Trophoblast cell (in vitro differentiated cells and primary cell): ENCODE measurements at regions not wholly inside any gene's neighbourhood (a gene's known extent, or its start where the extent isn't known, plus 50 kb on each side); places are given as distances from the start of the nearest gene placed in this dataset.

ENCODE experiments used
- DNase-seq, 2 donors: peaks; one replicate each; pipeline ENCODE4 v3.0.0-alpha.2; 2016
- H2AFZ ChIP-seq: 2 replicates; pipeline ENCODE4 v1.6.1; 2013; ENCODE audit warnings: low read length, moderate library complexity, mild to moderate bottlenecking; ENCODE audit not compliant: insufficient read depth, poor library complexity
- H2AK5ac ChIP-seq: 2 replicates; pipeline ENCODE4 v1.6.1; 2013; ENCODE audit warnings: mild to moderate bottlenecking, low read length
- H2BK120ac ChIP-seq: 2 replicates; pipeline ENCODE4 v1.6.1; 2013; ENCODE audit warnings: low read length, mild to moderate bottlenecking, moderate library complexity; ENCODE audit not compliant: insufficient read depth, poor library complexity
- H2BK12ac ChIP-seq: 2 replicates; pipeline ENCODE4 v1.6.1; 2013; ENCODE audit warnings: mild to moderate bottlenecking, low read length, moderate library complexity
- H2BK5ac ChIP-seq: 2 replicates; pipeline ENCODE4 v1.6.1; 2013; ENCODE audit warnings: low read length, low read depth, moderate library complexity, mild to moderate bottlenecking; ENCODE audit not compliant: poor library complexity
- H3K14ac ChIP-seq: 2 replicates; pipeline ENCODE4 v1.6.1; 2013; ENCODE audit warnings: mild to moderate bottlenecking, low read length
- H3K18ac ChIP-seq: 2 replicates; pipeline ENCODE4 v1.6.1; 2013; ENCODE audit warnings: mild to moderate bottlenecking, low read length
- H3K23ac ChIP-seq: 2 replicates; pipeline ENCODE4 v1.6.1; 2013; ENCODE audit warnings: low read length
- H3K27ac ChIP-seq: 2 replicates; pipeline ENCODE4 v1.5.1; 2013; ENCODE audit warnings: low read depth, mild to moderate bottlenecking, inconsistent platforms, low read length, moderate library complexity
- H3K27me3 ChIP-seq: 2 replicates; pipeline ENCODE4 v1.6.1; 2013; ENCODE audit warnings: inconsistent platforms, mild to moderate bottlenecking, low read length, moderate library complexity; ENCODE audit not compliant: insufficient read depth
- H3K36me3 ChIP-seq, 2 experiments: 1 replicate in 1 of 2; 2 replicates in 1 of 2; pipeline ENCODE4 v1.6.1; 2013; ENCODE audit warnings: low read length in 2 of 2, mild to moderate bottlenecking in 2 of 2, moderate library complexity in 1 of 2; ENCODE audit not compliant: insufficient read depth in 2 of 2, control insufficient read depth in 1 of 2
- H3K4ac ChIP-seq: 2 replicates; pipeline ENCODE4 v1.6.1; 2013; ENCODE audit warnings: low read depth, mild to moderate bottlenecking, low read length, moderate library complexity
- H3K4me1 ChIP-seq, 2 experiments: 1 replicate in 1 of 2; 2 replicates in 1 of 2; pipeline ENCODE4 v1.6.1; 2013; ENCODE audit warnings: low read length in 2 of 2, mild to moderate bottlenecking in 2 of 2, moderate library complexity in 1 of 2; ENCODE audit not compliant: insufficient read depth in 2 of 2, control insufficient read depth in 1 of 2
- H3K4me2 ChIP-seq: 2 replicates; pipeline ENCODE4 v1.6.1; 2013; ENCODE audit warnings: inconsistent platforms, mild to moderate bottlenecking, low read length, moderate library complexity
- H3K4me3 ChIP-seq: 2 replicates; pipeline ENCODE4 v1.5.1; 2013; ENCODE audit warnings: mild to moderate bottlenecking, low read depth, low read length, inconsistent platforms
- H3K79me1 ChIP-seq: one replicate; pipeline ENCODE4 v1.6.1; 2013; ENCODE audit warnings: low read length
- H3K79me2 ChIP-seq: 2 replicates; pipeline ENCODE4 v1.6.1; 2013; ENCODE audit warnings: low read length, mild to moderate bottlenecking; ENCODE audit not compliant: control insufficient read depth, insufficient read depth, poor library complexity
- H3K9ac ChIP-seq: 2 replicates; pipeline ENCODE4 v1.6.1; 2013; ENCODE audit warnings: mild to moderate bottlenecking, low read length
- H3K9me3 ChIP-seq: 2 replicates; pipeline ENCODE4 v1.6.1; 2013; ENCODE audit warnings: low read depth, mild to moderate bottlenecking, control low read depth, inconsistent platforms, low read length; ENCODE audit not compliant: insufficient read depth
- H4K12ac ChIP-seq: 2 replicates; pipeline ENCODE4 v1.6.1; 2013; ENCODE audit warnings: low read depth, mild to moderate bottlenecking, low read length, moderate library complexity
- H4K8ac ChIP-seq: 2 replicates; pipeline ENCODE4 v1.6.1; 2013; ENCODE audit warnings: low read depth, mild to moderate bottlenecking, low read length, moderate library complexity
- H4K91ac ChIP-seq: one replicate; pipeline ENCODE4 v1.6.1; 2013; ENCODE audit warnings: low read depth, mild to moderate bottlenecking, low read length, moderate library complexity
- WGBS: extraction: QIAGEN DNeasy Blood & Tissue Kit; methylation state at CpG from one replicate; pipeline ENCODE4 v1.1.7; 2013; ENCODE audit warnings: missing lambda C conversion rate; ENCODE audit not compliant: insufficient read length, insufficient coverage; ENCODE audit errors: extremely low coverage; 5-methylcytosine and 5-hydroxymethylcytosine counted together

- no peak overlapping the region for H2AK5ac ChIP-seq
- no peak overlapping the region for H3K27ac ChIP-seq
- peak overlapping the region; percentile 15 for H3K4me3 ChIP-seq
- H2BK12ac ChIP-seq: no peak overlapping the region
- no CpG with 5 or more reads among the region's 16 CpGs for WGBS
- no peak overlapping the region for H3K23ac ChIP-seq
- H3K18ac ChIP-seq: no peak overlapping the region
- H3K36me3 ChIP-seq: no peaks in the 10 kb centered on the region
- H4K12ac ChIP-seq: no peak overlapping the region
- no peaks in the 10 kb centered on the region for H3K27me3 ChIP-seq
- no peak overlapping the region for H4K8ac ChIP-seq
- peak; percentile 96 to 98 for DNase-seq
- no peak overlapping the region for H3K9ac ChIP-seq
- H2AFZ ChIP-seq: no peak overlapping the region
- peaks cover 2 to 12% of the 10 kb centered on the region in 2 experiments for H3K4me1 ChIP-seq
- no peak overlapping the region for H2BK5ac ChIP-seq
- no peak overlapping the region for H4K91ac ChIP-seq
- no peak overlapping the region for H3K14ac ChIP-seq
- H2BK120ac ChIP-seq: no peak overlapping the region
- peaks cover 6% of the 10 kb centered on the region for H3K79me1 ChIP-seq
- no peaks in the 10 kb centered on the region for H3K79me2 ChIP-seq
- H3K4ac ChIP-seq: no peak overlapping the region
- peaks cover 3% of the 10 kb centered on the region for H3K9me3 ChIP-seq
- no peak overlapping the region for H3K4me2 ChIP-seq
Observed at GRCh38 chr11:69413015-69413801, 68.3 kb upstream of the LINC01488 start.

- Histone ChIP-seq H3K18ac (no peak overlapping the region), H3K36me3 (no peaks in the 10 kb centered on the region), H3K4me3 (no peak overlapping the region), H3K4me1 (peaks cover 2 to 12% of the 10 kb centered on the region in 2 experiments), H3K9me3 (peaks cover 3% of the 10 kb centered on the region), H4K91ac (no peak overlapping the region), H3K27me3 (no peaks in the 10 kb centered on the region), H3K79me1 (peaks cover 7% of the 10 kb centered on the region), H4K12ac (no peak overlapping the region), H4K8ac (no peak overlapping the region), H3K9ac (no peak overlapping the region), H2AK5ac (no peak overlapping the region), H3K4me2 (no peak overlapping the region), H2AFZ (no peak overlapping the region), H2BK5ac (no peak overlapping the region), H3K27ac (no peak overlapping the region), H2BK12ac (no peak overlapping the region), H2BK120ac (no peak overlapping the region), H3K14ac (no peak overlapping the region), H3K79me2 (no peaks in the 10 kb centered on the region), H3K4ac (no peak overlapping the region), H3K23ac (no peak overlapping the region)
- no CpG with 5 or more reads among the region's 4 CpGs for WGBS
- DNase-seq: no peak
Observed at GRCh38 chr11:69413993-69414392, 67.5 kb upstream of the LINC01488 start.

GRCh38 chr11:69414773-69415187 is 66.7 kb upstream of the LINC01488 start:
- Histone ChIP-seq H3K79me2 (no peaks in the 10 kb centered on the region), H4K8ac (no peak overlapping the region)

GRCh38 chr11:69415411-69416142 is 65.9 kb upstream of the LINC01488 start:
- peaks cover 18% of the 10 kb centered on the region for H3K79me1 ChIP-seq
- H2BK120ac ChIP-seq: peak overlapping the region; percentile 40
- H4K91ac ChIP-seq: no peak overlapping the region
- peak overlapping the region; percentile 58 for H2AK5ac ChIP-seq
- H2AFZ ChIP-seq: no peak overlapping the region
- no peak overlapping the region for H3K4me3 ChIP-seq
- no peak overlapping the region for H4K12ac ChIP-seq
- H3K4ac ChIP-seq: no peak overlapping the region
- H3K9ac ChIP-seq: no peak overlapping the region
- H3K23ac ChIP-seq: no peak overlapping the region
- no peak overlapping the region for H4K8ac ChIP-seq
- DNase-seq: no peak
- no peak overlapping the region for H2BK5ac ChIP-seq
- no peaks in the 10 kb centered on the region for H3K27me3 ChIP-seq
- no peak overlapping the region for H3K14ac ChIP-seq
- H3K4me1 ChIP-seq: peaks cover 4 to 19% of the 10 kb centered on the region in 2 experiments
- H2BK12ac ChIP-seq: peak overlapping the region; percentile 49
- no peak overlapping the region for H3K18ac ChIP-seq
- no peaks in the 10 kb centered on the region for H3K36me3 ChIP-seq
- no peak overlapping the region for H3K27ac ChIP-seq
- no CpG with 5 or more reads among the region's 12 CpGs for WGBS
- H3K79me2 ChIP-seq: peaks cover 1% of the 10 kb centered on the region
- no peak overlapping the region for H3K4me2 ChIP-seq
- peaks cover 3% of the 10 kb centered on the region for H3K9me3 ChIP-seq

More at GRCh38 chr11:69414773-69415187, 66.7 kb upstream of the LINC01488 start:
- H4K12ac ChIP-seq: no peak overlapping the region
- H2BK120ac ChIP-seq: no peak overlapping the region
- no peak overlapping the region for H3K14ac ChIP-seq
- no peaks in the 10 kb centered on the region for H3K36me3 ChIP-seq
- H3K4ac ChIP-seq: no peak overlapping the region
- no peak overlapping the region for H2AK5ac ChIP-seq
- no peak for DNase-seq
- H2BK12ac ChIP-seq: no peak overlapping the region
- H3K27ac ChIP-seq: no peak overlapping the region
- H3K18ac ChIP-seq: no peak overlapping the region
- peaks cover 2 to 14% of the 10 kb centered on the region in 2 experiments for H3K4me1 ChIP-seq
- H4K91ac ChIP-seq: peak overlapping the region; percentile 11
- H3K79me1 ChIP-seq: peaks cover 13% of the 10 kb centered on the region
- no CpG with 5 or more reads among the region's 14 CpGs for WGBS
- no peak overlapping the region for H2AFZ ChIP-seq
- H3K4me3 ChIP-seq: no peak overlapping the region
- no peaks in the 10 kb centered on the region for H3K27me3 ChIP-seq
- H3K23ac ChIP-seq: no peak overlapping the region
- no peak overlapping the region for H3K9ac ChIP-seq
- H2BK5ac ChIP-seq: no peak overlapping the region
- H3K4me2 ChIP-seq: no peak overlapping the region
- H3K9me3 ChIP-seq: peaks cover 3% of the 10 kb centered on the region
